Central memory CD4-positive, alpha-beta T cell (primary cell): ENCODE measurements at regions not wholly inside any gene's neighbourhood (a gene's known extent, or its start where the extent isn't known, plus 50 kb on each side); places are given as distances from the start of the nearest gene placed in this dataset.
"Not testable (repeated sequence)": the region's sequence is repeated elsewhere in the genome, so short reads cannot be mapped to it uniquely, and the experiment has no call there.

Experiments
- DNase-seq: peaks from one replicate; pipeline ENCODE4 v3.0.0; 2022

- DNase-seq = no peak
Measured at GRCh38 chr13:39895254-39895653, 239.8 kb downstream of the COG6 start.

GRCh38 chr13:39897636-39898035 is 242.2 kb downstream of the COG6 start:
- no peak for DNase-seq

GRCh38 chr13:39900106-39900750 is 244.8 kb downstream of the COG6 start:
- DNase-seq = no peak

- no peak for DNase-seq
Measured at GRCh38 chr13:39904959-39905358, 249.5 kb downstream of the COG6 start.

GRCh38 chr13:39909634-39910033 is 254.2 kb downstream of the COG6 start:
- no peak for DNase-seq

- no peak for DNase-seq
Measured at GRCh38 chr13:39910041-39910440, 254.6 kb downstream of the COG6 start.

- no peak for DNase-seq
Measured at GRCh38 chr13:39910833-39911232, 255.4 kb downstream of the COG6 start.

GRCh38 chr13:39913339-39913738 is 257.9 kb downstream of the COG6 start:
- DNase-seq = no peak

- DNase-seq = no peak
Measured at GRCh38 chr13:39913928-39914327, 258.5 kb downstream of the COG6 start.

- no peak for DNase-seq
Measured at GRCh38 chr13:39915418-39915817, 260.0 kb downstream of the COG6 start.

GRCh38 chr13:39916330-39916729 is 260.9 kb downstream of the COG6 start:
- no peak for DNase-seq

- no peak for DNase-seq
Measured at GRCh38 chr13:39918620-39919236, 263.3 kb downstream of the COG6 start.

GRCh38 chr13:39920613-39921012 is 265.2 kb downstream of the COG6 start:
- no peak for DNase-seq

- no peak for DNase-seq
Measured at GRCh38 chr13:39926345-39926744, 270.9 kb downstream of the COG6 start.

- no peak for DNase-seq
Measured at GRCh38 chr13:39928261-39928660, 272.8 kb downstream of the COG6 start.

GRCh38 chr13:39929583-39929982 is 274.1 kb downstream of the COG6 start:
- no peak for DNase-seq

GRCh38 chr13:39930060-39930459 is 274.6 kb downstream of the COG6 start:
- no peak for DNase-seq

- DNase-seq = no peak
Measured at GRCh38 chr13:39930544-39931444, 275.3 kb downstream of the COG6 start.

GRCh38 chr13:39931505-39931904 is 276.0 kb downstream of the COG6 start:
- no peak for DNase-seq

- not testable (repeated sequence) for DNase-seq
Measured at GRCh38 chr13:39932514-39932913, 277.1 kb downstream of the COG6 start.

GRCh38 chr13:39935155-39935554 is 279.7 kb downstream of the COG6 start:
- DNase-seq = no peak

GRCh38 chr13:39938596-39938995 is 283.1 kb downstream of the COG6 start:
- no peak for DNase-seq

GRCh38 chr13:39941236-39941635 is 285.8 kb downstream of the COG6 start:
- no peak for DNase-seq
